H9 (cell line): ENCODE measurements at regions not wholly inside any gene's neighbourhood (a gene's known extent, or its start where the extent isn't known, plus 50 kb on each side); places are given as distances from the start of the nearest gene placed in this dataset.

ENCODE experiments used
- DNase-seq: peaks from one replicate; pipeline ENCODE4 v3.0.0-alpha.2; 2017
- H2AFZ ChIP-seq: one replicate; pipeline ENCODE4 v1.6.1; 2013; ENCODE audit warnings: mild to moderate bottlenecking, low read length, control low read depth, moderate library complexity
- H2AK5ac ChIP-seq: 2 replicates; pipeline ENCODE4 v1.6.1; 2013; ENCODE audit warnings: low read length, control low read depth, mixed read lengths; ENCODE audit not compliant: insufficient read length
- H2BK120ac ChIP-seq: one replicate; pipeline ENCODE4 v1.6.1; 2013; ENCODE audit warnings: low read depth, mild to moderate bottlenecking, low read length, control low read depth, inconsistent platforms; ENCODE audit not compliant: poor library complexity, severe bottlenecking
- H2BK12ac ChIP-seq: 2 replicates; pipeline ENCODE4 v1.6.1; 2013; ENCODE audit warnings: low read length, control low read depth, mixed read lengths, low read depth; ENCODE audit not compliant: insufficient read length
- H2BK15ac ChIP-seq: 2 replicates; pipeline ENCODE4 v1.6.1; 2013; ENCODE audit warnings: low read depth, low read length, control low read depth
- H2BK20ac ChIP-seq: one replicate; pipeline ENCODE4 v1.6.1; 2013; ENCODE audit warnings: low read depth, mild to moderate bottlenecking, low read length, control low read depth, inconsistent platforms; ENCODE audit not compliant: poor library complexity, severe bottlenecking
- H2BK5ac ChIP-seq: 2 replicates; pipeline ENCODE4 v1.6.1; 2013; ENCODE audit warnings: low read length, control low read depth, mixed read lengths; ENCODE audit not compliant: insufficient read length
- H3K14ac ChIP-seq: 2 replicates; pipeline ENCODE4 v1.6.1; 2013; ENCODE audit warnings: low read length, control low read depth; ENCODE audit not compliant: insufficient read depth
- H3K18ac ChIP-seq: 2 replicates; pipeline ENCODE4 v1.6.1; 2013; ENCODE audit warnings: low read depth, mild to moderate bottlenecking, mixed read lengths, low read length, control low read depth; ENCODE audit not compliant: insufficient read length
- H3K23ac ChIP-seq: 2 replicates; pipeline ENCODE4 v1.6.1; 2013; ENCODE audit warnings: low read length, control low read depth, mixed read lengths, low read depth; ENCODE audit not compliant: insufficient read length
- H3K23me2 ChIP-seq: 2 replicates; pipeline ENCODE4 v1.6.1; 2013; ENCODE audit warnings: low read depth, mild to moderate bottlenecking, mixed read lengths, low read length, control low read depth; ENCODE audit not compliant: insufficient read length, poor library complexity, severe bottlenecking
- H3K27ac ChIP-seq: 2 replicates; pipeline ENCODE4 v1.5.1; 2013; ENCODE audit warnings: low read length, control low read depth, mixed read lengths, low read depth; ENCODE audit not compliant: insufficient read length
- H3K27me3 ChIP-seq: 2 replicates; pipeline ENCODE4 v1.6.1; 2013; ENCODE audit warnings: low read length, control low read depth, inconsistent platforms; ENCODE audit not compliant: insufficient read depth
- H3K4ac ChIP-seq: 2 replicates; pipeline ENCODE4 v1.6.1; 2013; ENCODE audit warnings: low read depth, mild to moderate bottlenecking, control low read depth, inconsistent platforms, low read length, moderate library complexity
- H3K4me1 ChIP-seq: 2 replicates; pipeline ENCODE4 v1.6.1; 2013; ENCODE audit warnings: low read length, control low read depth, inconsistent platforms; ENCODE audit not compliant: insufficient read depth
- H3K4me2 ChIP-seq: 2 replicates; pipeline ENCODE4 v1.6.1; 2013; ENCODE audit warnings: low read length, control low read depth, mixed read lengths; ENCODE audit not compliant: insufficient read length, insufficient read depth
- H3K56ac ChIP-seq: 2 replicates; pipeline ENCODE4 v1.6.1; 2013; ENCODE audit warnings: low read depth, mild to moderate bottlenecking, mixed read lengths, low read length, control low read depth; ENCODE audit not compliant: insufficient read length
- H3K79me1 ChIP-seq: 2 replicates; pipeline ENCODE4 v1.6.1; 2013; ENCODE audit warnings: low read depth, mild to moderate bottlenecking, moderate library complexity, low read length, control low read depth, inconsistent platforms; ENCODE audit not compliant: insufficient read depth, poor library complexity, severe bottlenecking
- H3K79me2 ChIP-seq: 2 replicates; pipeline ENCODE4 v1.6.1; 2013; ENCODE audit warnings: low read length, control low read depth, inconsistent platforms; ENCODE audit not compliant: insufficient read depth
- H3K9ac ChIP-seq: 2 replicates; pipeline ENCODE4 v1.6.1; 2013; ENCODE audit warnings: low read length, control low read depth, mixed read lengths; ENCODE audit not compliant: insufficient read length; ENCODE audit errors: extremely low read depth
- H3K9me3 ChIP-seq: one replicate; pipeline ENCODE4 v1.6.1; 2013; ENCODE audit warnings: low read depth, low read length, inconsistent platforms; ENCODE audit not compliant: control insufficient read depth
- H3T11ph ChIP-seq: one replicate; pipeline ENCODE4 v1.6.1; 2013; ENCODE audit warnings: mild to moderate bottlenecking, low read length, control low read depth, inconsistent platforms
- H4K20me1 ChIP-seq: one replicate; pipeline ENCODE4 v1.6.1; 2013; ENCODE audit not compliant: control insufficient read depth, insufficient read length, insufficient read depth
- H4K5ac ChIP-seq: 2 replicates; pipeline ENCODE4 v1.6.1; 2013; ENCODE audit warnings: low read depth, mild to moderate bottlenecking, mixed read lengths, low read length, control low read depth; ENCODE audit not compliant: insufficient read length
- H4K8ac ChIP-seq: replicated peaks from 2 replicates; pipeline ENCODE4 v1.6.1; 2013; ENCODE audit warnings: low read length, control low read depth, mixed read lengths, low read depth; ENCODE audit not compliant: insufficient read length
- H4K91ac ChIP-seq: 2 replicates; pipeline ENCODE4 v1.6.1; 2013; ENCODE audit warnings: low read depth, mild to moderate bottlenecking, moderate library complexity, mixed read lengths, low read length, control low read depth; ENCODE audit not compliant: insufficient read length
- H3K27ac Mint-ChIP-seq, 3 experiments: 2 replicates in 2 of 3; 3 replicates in 1 of 3; pipeline ENCODE4 v1.8.0; 2020 to 2021; ENCODE audit warnings: mixed read lengths in 3 of 3, mild to moderate bottlenecking in 1 of 3, moderate library complexity in 1 of 3
- H3K27me3 Mint-ChIP-seq: 2 replicates; pipeline ENCODE4 v1.8.0; 2021; ENCODE audit warnings: low read depth, mild to moderate bottlenecking, moderate library complexity, mixed read lengths
- H3K36me3 Mint-ChIP-seq, 3 experiments: 2 replicates in 2 of 3; 3 replicates in 1 of 3; pipeline ENCODE4 v1.8.0; 2020 to 2021; ENCODE audit warnings: low read depth in 3 of 3, mixed read lengths in 3 of 3; ENCODE audit not compliant: insufficient read depth in 1 of 3
- H3K4me1 Mint-ChIP-seq, 2 experiments: 2 replicates each; pipeline ENCODE4 v1.8.0; 2020; ENCODE audit warnings: mixed read lengths in 2 of 2
- H3K4me3 Mint-ChIP-seq, 2 experiments: 2 replicates in 1 of 2; 3 replicates in 1 of 2; pipeline ENCODE4 v1.8.0; 2020 to 2021; ENCODE audit warnings: mild to moderate bottlenecking in 2 of 2, mixed read lengths in 2 of 2, moderate library complexity in 1 of 2
- H3K9me3 Mint-ChIP-seq, 2 experiments: 2 replicates in 1 of 2; 3 replicates in 1 of 2; pipeline ENCODE4 v1.8.0; 2020; ENCODE audit warnings: mild to moderate bottlenecking in 2 of 2, mixed read lengths in 2 of 2, moderate library complexity in 1 of 2
- CTCF ChIP-seq: fragments of 200-600 bp; sonication (generic); conservative IDR thresholded peaks from 3 replicates; pipeline ENCODE4 v1.8.0; 2021; ENCODE audit warnings: antibody characterized with exemption, mild to moderate bottlenecking
- WGBS: extraction: QIAGEN DNeasy Blood & Tissue Kit; methylation state at CpG from one replicate; pipeline ENCODE4 v1.1.7; 2013; ENCODE audit warnings: missing lambda C conversion rate, low lambda C conversion rate, mixed read lengths; ENCODE audit not compliant: insufficient read length; ENCODE audit errors: extremely low coverage; 5-methylcytosine and 5-hydroxymethylcytosine counted together

- H3K9me3 Mint-ChIP-seq: no peaks in the 10 kb centered on the region
- no peak overlapping the region for H3K56ac ChIP-seq
- H3K9ac ChIP-seq: no peak overlapping the region
- no peaks in the 10 kb centered on the region for H3K27me3 Mint-ChIP-seq
- no peak overlapping the region for H2BK12ac ChIP-seq
- no peak overlapping the region for H3K27ac ChIP-seq
- no peaks in the 10 kb centered on the region for H3K79me2 ChIP-seq
- no peaks in the 10 kb centered on the region for H3K9me3 ChIP-seq
- H2AK5ac ChIP-seq: no peak overlapping the region
- no peaks in the 10 kb centered on the region for H3K4me1 ChIP-seq
- no peak overlapping the region for H3K14ac ChIP-seq
- H2BK20ac ChIP-seq: no peak overlapping the region
- H4K8ac ChIP-seq: no peak overlapping the region
- no peak for TF ChIP-seq CTCF
- H3K4me1 Mint-ChIP-seq: peaks cover 8 to 14% of the 10 kb centered on the region in 2 experiments
- no peak overlapping the region for H2BK5ac ChIP-seq
- H3K79me1 ChIP-seq: no peaks in the 10 kb centered on the region
- H4K20me1 ChIP-seq: no peaks in the 10 kb centered on the region
- H3T11ph ChIP-seq: no peak overlapping the region
- no peak overlapping the region for H3K18ac ChIP-seq
- H3K4me3 Mint-ChIP-seq: no peak overlapping the region
- DNase-seq: no peak
- H3K36me3 Mint-ChIP-seq: no peaks in the 10 kb centered on the region
- H2AFZ ChIP-seq: no peak overlapping the region
- no peak overlapping the region for H4K5ac ChIP-seq
- no peak overlapping the region for H3K23ac ChIP-seq
- no peaks in the 10 kb centered on the region for H3K27me3 ChIP-seq
- no peak overlapping the region for H3K4ac ChIP-seq
- WGBS: no CpG with 5 or more reads among the region's 2 CpGs
- H3K23me2 ChIP-seq: no peaks in the 10 kb centered on the region
- H2BK15ac ChIP-seq: no peak overlapping the region
- H4K91ac ChIP-seq: no peak overlapping the region
- no peak overlapping the region for H2BK120ac ChIP-seq
- H3K27ac Mint-ChIP-seq: no peak overlapping the region; a peak in 1 of 7 replicates
- H3K4me2 ChIP-seq: no peak overlapping the region
Measured at GRCh38 chr2:76498360-76498759, 787.6 kb upstream of the GCFC2 start.
